Stomach (tissue), 4 donors: ENCODE measurements at regions not wholly inside any gene's neighbourhood (a gene's known extent, or its start where the extent isn't known, plus 50 kb on each side); places are given as distances from the start of the nearest gene placed in this dataset.

ENCODE experiments used
- CTCF ChIP-seq, 7 experiments: fragments of 450-650 bp in 4 of 7; fragments of 200-600 bp in 3 of 7; sonication (generic) in 3 of 7; IDR thresholded peaks; one replicate each; pipeline ENCODE4 v1.5.1; 2016 to 2019; ENCODE audit warnings: antibody characterized with exemption in 7 of 7, control low read depth in 2 of 7, mild to moderate bottlenecking in 1 of 7
- EP300 ChIP-seq: sonication (generic); formaldehyde crosslinking; IDR thresholded peaks from one replicate; pipeline ENCODE4 v1.6.1; 2017; ENCODE audit warnings: antibody characterized with exemption
- POLR2A ChIP-seq, 4 donors: fragments of 450-650 bp; IDR thresholded peaks; one replicate each; pipeline ENCODE4 v1.6.1; 2016; ENCODE audit warnings: antibody characterized with exemption in 4 of 4, control low read depth in 2 of 4, mild to moderate bottlenecking in 1 of 4, moderate library complexity in 1 of 4
- POLR2AphosphoS5 ChIP-seq, 3 donors: sonication (generic); formaldehyde crosslinking; IDR thresholded peaks; one replicate each; pipeline ENCODE4 v1.6.1; 2016; ENCODE audit warnings: antibody characterized with exemption in 3 of 3

DNA sequence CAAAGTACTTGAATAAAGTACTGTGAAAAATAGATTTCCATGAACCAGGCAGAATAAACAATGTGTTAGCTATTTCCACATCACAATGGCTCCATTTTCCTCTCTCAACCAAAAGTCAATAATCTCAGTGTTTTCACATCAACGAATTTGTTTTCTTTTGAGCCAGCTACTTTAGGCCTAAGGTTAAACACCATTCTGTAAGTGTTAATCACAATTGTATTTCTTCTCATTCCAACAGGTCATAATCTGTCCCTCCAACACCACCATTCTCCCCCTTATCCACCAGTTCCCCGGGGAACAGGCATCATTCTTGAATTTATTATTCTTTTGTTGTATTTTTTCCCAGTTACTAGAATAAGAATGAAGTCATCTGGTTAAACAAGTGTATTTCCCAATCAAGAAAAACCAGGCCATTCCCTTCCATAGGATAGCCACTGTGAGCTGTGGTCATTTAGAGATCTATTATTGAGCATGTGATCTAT, 66.2 kb upstream of the PALMD start:
- no peak for TF ChIP-seq CTCF (IDR thresholded peaks at IDR 0.05)
- TF ChIP-seq POLR2A (IDR thresholded peaks at IDR 0.05), result no peak
- TF ChIP-seq EP300, result no peak
- TF ChIP-seq POLR2AphosphoS5 (IDR thresholded peaks at IDR 0.05), result no peak
